Tibial nerve (tissue), 4 donors: ENCODE measurements at regions not wholly inside any gene's neighbourhood (a gene's known extent, or its start where the extent isn't known, plus 50 kb on each side); places are given as distances from the start of the nearest gene placed in this dataset.

Source experiments
- CTCF ChIP-seq, 5 experiments: fragments of 200-600 bp in 3 of 5; fragments of 450-650 bp in 2 of 5; sonication (generic) in 3 of 5; IDR thresholded peaks; one replicate each; pipeline ENCODE4 v1.5.1; 2016 to 2019; ENCODE audit warnings: antibody characterized with exemption in 5 of 5, mild to moderate bottlenecking in 3 of 5, moderate library complexity in 2 of 5
- EP300 ChIP-seq, 2 donors: sonication (generic); formaldehyde crosslinking; IDR thresholded peaks; one replicate each; pipeline ENCODE4 v1.6.1; 2017; ENCODE audit warnings: antibody characterized with exemption in 2 of 2, mild to moderate bottlenecking in 1 of 2

DNA sequence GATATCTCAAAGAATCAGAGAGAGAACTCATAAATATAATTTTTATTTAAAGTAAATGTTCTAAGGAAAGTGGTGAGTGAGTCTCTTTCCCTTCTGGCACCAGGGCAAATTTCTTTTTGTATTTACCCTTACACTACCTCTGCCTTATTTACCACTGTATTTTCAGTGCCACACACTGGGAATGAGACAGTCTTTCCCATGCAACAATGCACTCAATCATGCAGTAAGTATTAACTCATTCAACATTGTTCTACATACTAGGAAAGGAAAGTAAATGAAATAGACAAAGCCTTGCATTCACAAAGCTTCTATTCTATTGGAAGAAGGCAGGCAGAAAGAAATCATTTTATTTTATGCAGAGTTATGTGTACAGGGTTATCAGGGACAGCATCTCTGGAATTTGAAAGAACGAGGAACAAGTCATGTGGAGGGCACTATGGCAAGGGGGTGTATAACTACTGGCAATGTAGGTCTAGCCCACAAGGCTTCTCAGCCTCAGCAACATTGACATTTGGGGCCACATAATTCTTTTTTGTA is 129.8 kb upstream of the PRDX6 start:
- TF ChIP-seq EP300 (IDR thresholded peaks at IDR 0.05) (no peak), CTCF (IDR thresholded peaks at IDR 0.05) (no peak)
